Vagina (tissue), 2 donors: ENCODE measurements at regions not wholly inside any gene's neighbourhood (a gene's known extent, or its start where the extent isn't known, plus 50 kb on each side); places are given as distances from the start of the nearest gene placed in this dataset.

Experiments used
- POLR2A ChIP-seq, 2 donors: fragments of 450-650 bp; IDR thresholded peaks; one replicate each; pipeline ENCODE4 v1.6.1; 2017; ENCODE audit warnings: antibody characterized with exemption in 2 of 2, mild to moderate bottlenecking in 2 of 2, moderate library complexity in 2 of 2
- POLR2AphosphoS5 ChIP-seq, 2 donors: sonication (generic); formaldehyde crosslinking; IDR thresholded peaks; one replicate each; pipeline ENCODE4 v1.9.0; 2017; ENCODE audit warnings: antibody characterized with exemption in 2 of 2, mild to moderate bottlenecking in 2 of 2, low read depth in 1 of 2; ENCODE audit not compliant: insufficient read depth in 1 of 2
- TF ChIP-seq, protein P1 (sequence below), 3 experiments: fragments of 450-650 bp in 2 of 3; fragments of 200-600 bp in 1 of 3; sonication (generic) in 1 of 3; IDR thresholded peaks; one replicate each; pipeline ENCODE4 v1.5.1; 2017 to 2019; ENCODE audit warnings: antibody characterized with exemption in 3 of 3, mild to moderate bottlenecking in 2 of 3, moderate library complexity in 2 of 3

DNA sequence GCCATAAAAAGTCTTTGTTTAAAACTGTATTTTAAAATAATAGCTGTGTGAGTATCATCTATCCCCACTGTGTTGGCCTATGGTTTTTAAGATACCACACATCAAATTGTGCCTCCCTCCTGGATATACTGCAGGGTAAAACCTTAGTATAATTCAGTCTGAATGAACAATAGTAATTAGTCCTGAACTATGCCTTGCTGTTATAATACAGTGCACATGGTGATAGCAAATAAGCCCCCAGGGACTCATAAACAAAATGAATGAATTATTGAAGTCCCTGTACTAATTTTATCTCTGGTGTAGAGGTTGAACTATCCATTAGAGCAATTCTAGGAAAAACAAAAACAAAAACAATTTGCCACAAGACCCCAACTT lies 142.7 kb upstream of the ADAMTSL1 start:
- TF ChIP-seq, protein P1, sequence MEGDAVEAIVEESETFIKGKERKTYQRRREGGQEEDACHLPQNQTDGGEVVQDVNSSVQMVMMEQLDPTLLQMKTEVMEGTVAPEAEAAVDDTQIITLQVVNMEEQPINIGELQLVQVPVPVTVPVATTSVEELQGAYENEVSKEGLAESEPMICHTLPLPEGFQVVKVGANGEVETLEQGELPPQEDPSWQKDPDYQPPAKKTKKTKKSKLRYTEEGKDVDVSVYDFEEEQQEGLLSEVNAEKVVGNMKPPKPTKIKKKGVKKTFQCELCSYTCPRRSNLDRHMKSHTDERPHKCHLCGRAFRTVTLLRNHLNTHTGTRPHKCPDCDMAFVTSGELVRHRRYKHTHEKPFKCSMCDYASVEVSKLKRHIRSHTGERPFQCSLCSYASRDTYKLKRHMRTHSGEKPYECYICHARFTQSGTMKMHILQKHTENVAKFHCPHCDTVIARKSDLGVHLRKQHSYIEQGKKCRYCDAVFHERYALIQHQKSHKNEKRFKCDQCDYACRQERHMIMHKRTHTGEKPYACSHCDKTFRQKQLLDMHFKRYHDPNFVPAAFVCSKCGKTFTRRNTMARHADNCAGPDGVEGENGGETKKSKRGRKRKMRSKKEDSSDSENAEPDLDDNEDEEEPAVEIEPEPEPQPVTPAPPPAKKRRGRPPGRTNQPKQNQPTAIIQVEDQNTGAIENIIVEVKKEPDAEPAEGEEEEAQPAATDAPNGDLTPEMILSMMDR (IDR thresholded peaks at IDR 0.05): no peak
- TF ChIP-seq POLR2AphosphoS5 (IDR thresholded peaks at IDR 0.05; ENCODE audit: insufficient read depth in 1 of 2, low read depth in 1 of 2) (no peak), POLR2A (IDR thresholded peaks at IDR 0.05) (no peak)
